Right atrium auricular region (tissue), 2 donors: ENCODE measurements at regions not wholly inside any gene's neighbourhood (a gene's known extent, or its start where the extent isn't known, plus 50 kb on each side); places are given as distances from the start of the nearest gene placed in this dataset.
"Not testable (repeated sequence)": the region's sequence is repeated elsewhere in the genome, so short reads cannot be mapped to it uniquely, and the experiment has no call there.

Experiments used
- DNase-seq: peaks from one replicate; pipeline ENCODE4 v3.0.0-alpha.2; 2019; ENCODE audit warnings: low spot score
- H3K27ac ChIP-seq, 2 donors: fragments of 200-600 bp; sonication (generic); 1 replicate in 1 of 2; 2 replicates in 1 of 2; pipeline ENCODE4 v1.5.1; 2016 to 2019
- H3K27me3 ChIP-seq, 2 donors: fragments of 200-600 bp; sonication (generic); one replicate each; pipeline versions ENCODE4 v1.5.1 to v1.6.0; 2017 to 2019
- H3K36me3 ChIP-seq: fragments of 200-600 bp; sonication (generic); one replicate; pipeline ENCODE4 v1.5.1; 2016
- H3K4me1 ChIP-seq, 2 donors: fragments of 200-600 bp; sonication (generic); one replicate each; pipeline versions ENCODE4 v1.5.1 to v1.6.0; 2017 to 2019
- H3K4me3 ChIP-seq, 2 donors: fragments of 200-600 bp; sonication (generic); 1 replicate in 1 of 2; 2 replicates in 1 of 2; pipeline ENCODE4 v1.5.1; 2017 to 2019; ENCODE audit warnings: mild to moderate bottlenecking in 1 of 2, moderate library complexity in 1 of 2
- H3K9me3 ChIP-seq, 2 donors: fragments of 200-600 bp; sonication (generic); one replicate each; pipeline ENCODE4 v1.5.1; 2019
- TF ChIP-seq, protein P1 (sequence below), 2 donors: fragments of 200-600 bp; sonication (generic); IDR thresholded peaks; one replicate each; pipeline ENCODE4 v1.5.1; 2019; ENCODE audit warnings: antibody characterized with exemption in 2 of 2

DNA sequence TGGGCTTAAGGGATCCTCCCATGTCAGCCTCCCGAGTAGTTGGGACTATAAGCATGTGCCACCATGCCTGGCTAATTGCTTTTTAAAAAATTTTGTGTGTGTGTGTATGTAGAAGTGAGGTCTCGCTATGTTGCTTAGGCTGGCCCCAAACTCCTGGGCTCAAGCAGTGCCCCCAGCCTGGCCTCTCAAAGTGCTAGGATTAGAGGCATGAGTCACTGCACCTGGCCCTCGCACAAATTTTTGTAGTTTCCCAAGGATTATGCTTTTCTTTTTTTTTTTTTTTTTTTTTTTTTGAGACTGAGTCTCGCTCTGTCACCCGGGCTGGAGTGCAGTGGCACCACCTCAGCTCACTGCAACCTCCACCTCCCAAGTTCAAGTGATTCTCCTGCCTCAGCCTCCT, 144.4 kb upstream of the HNRNPU start:
- H3K4me3 ChIP-seq, result no peak overlapping the region

DNA sequence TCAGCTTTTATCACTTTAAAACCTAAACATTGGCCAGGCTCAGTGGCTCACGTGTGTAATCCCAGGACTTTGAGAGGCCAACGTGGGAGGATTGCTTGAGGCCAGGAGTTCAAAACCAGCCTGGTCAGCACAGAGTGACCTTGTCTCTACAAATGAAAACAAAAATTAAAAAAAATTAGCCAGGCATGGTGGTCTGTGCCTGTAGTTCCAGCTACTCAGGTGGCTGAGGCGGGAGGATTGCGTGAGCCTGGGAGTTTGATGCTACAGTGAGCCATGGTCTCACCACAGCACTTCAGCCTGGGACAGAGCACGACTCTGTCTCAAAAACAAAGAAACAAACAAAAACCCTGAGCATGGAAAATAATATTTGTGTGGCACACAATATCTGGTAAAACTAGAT, 143.5 kb upstream of the HNRNPU start:
- Histone ChIP-seq H3K4me3 (no peak overlapping the region), H3K4me1 (no peaks in the 10 kb centered on the region)
- TF ChIP-seq, protein P1, sequence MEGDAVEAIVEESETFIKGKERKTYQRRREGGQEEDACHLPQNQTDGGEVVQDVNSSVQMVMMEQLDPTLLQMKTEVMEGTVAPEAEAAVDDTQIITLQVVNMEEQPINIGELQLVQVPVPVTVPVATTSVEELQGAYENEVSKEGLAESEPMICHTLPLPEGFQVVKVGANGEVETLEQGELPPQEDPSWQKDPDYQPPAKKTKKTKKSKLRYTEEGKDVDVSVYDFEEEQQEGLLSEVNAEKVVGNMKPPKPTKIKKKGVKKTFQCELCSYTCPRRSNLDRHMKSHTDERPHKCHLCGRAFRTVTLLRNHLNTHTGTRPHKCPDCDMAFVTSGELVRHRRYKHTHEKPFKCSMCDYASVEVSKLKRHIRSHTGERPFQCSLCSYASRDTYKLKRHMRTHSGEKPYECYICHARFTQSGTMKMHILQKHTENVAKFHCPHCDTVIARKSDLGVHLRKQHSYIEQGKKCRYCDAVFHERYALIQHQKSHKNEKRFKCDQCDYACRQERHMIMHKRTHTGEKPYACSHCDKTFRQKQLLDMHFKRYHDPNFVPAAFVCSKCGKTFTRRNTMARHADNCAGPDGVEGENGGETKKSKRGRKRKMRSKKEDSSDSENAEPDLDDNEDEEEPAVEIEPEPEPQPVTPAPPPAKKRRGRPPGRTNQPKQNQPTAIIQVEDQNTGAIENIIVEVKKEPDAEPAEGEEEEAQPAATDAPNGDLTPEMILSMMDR (IDR thresholded peaks at IDR 0.05), result no peak

More for the DNA sequence above, 144.4 kb upstream of the HNRNPU start:
- H3K27me3 ChIP-seq, result no peaks in the 10 kb centered on the region
- H3K36me3 ChIP-seq, result no peaks in the 10 kb centered on the region
- TF ChIP-seq, protein P1 (IDR thresholded peaks at IDR 0.05), result no peak
- H3K4me1 ChIP-seq, result no peaks in the 10 kb centered on the region
- no peaks in the 10 kb centered on the region for H3K9me3 ChIP-seq
- no peak overlapping the region for H3K27ac ChIP-seq
- no peak for DNase-seq

DNA sequence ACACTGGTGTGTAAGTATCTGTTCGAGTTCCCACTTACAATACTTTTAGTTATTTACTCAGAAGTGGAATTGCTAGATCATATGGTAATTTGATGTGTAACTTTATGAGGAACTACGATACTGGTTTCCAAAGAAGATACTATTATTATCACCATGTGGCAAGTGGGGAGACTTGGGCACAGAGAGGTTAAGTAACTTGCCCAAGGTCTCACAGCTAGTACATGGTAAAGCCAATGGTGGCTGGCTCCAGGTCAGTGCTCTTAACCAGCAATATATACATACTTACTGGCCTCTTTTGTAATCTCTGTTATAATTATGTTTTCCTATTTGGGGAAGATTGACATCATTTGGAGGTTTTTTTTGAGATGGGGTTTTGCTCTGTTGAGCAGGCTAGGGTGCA, 138.9 kb upstream of the HNRNPU start:
- no peaks in the 10 kb centered on the region for H3K4me1 ChIP-seq
- H3K4me3 ChIP-seq, result no peak overlapping the region
- no peaks in the 10 kb centered on the region for H3K27me3 ChIP-seq
- no peaks in the 10 kb centered on the region for H3K9me3 ChIP-seq
- TF ChIP-seq, protein P1 (IDR thresholded peaks at IDR 0.05), result no peak
- no peaks in the 10 kb centered on the region for H3K36me3 ChIP-seq
- H3K27ac ChIP-seq, result no peak overlapping the region
- no peak for DNase-seq

More for the DNA sequence above, 143.5 kb upstream of the HNRNPU start:
- no peak for DNase-seq
- no peaks in the 10 kb centered on the region for H3K36me3 ChIP-seq
- no peaks in the 10 kb centered on the region for H3K27me3 ChIP-seq
- no peaks in the 10 kb centered on the region for H3K9me3 ChIP-seq
- no peak overlapping the region for H3K27ac ChIP-seq

DNA sequence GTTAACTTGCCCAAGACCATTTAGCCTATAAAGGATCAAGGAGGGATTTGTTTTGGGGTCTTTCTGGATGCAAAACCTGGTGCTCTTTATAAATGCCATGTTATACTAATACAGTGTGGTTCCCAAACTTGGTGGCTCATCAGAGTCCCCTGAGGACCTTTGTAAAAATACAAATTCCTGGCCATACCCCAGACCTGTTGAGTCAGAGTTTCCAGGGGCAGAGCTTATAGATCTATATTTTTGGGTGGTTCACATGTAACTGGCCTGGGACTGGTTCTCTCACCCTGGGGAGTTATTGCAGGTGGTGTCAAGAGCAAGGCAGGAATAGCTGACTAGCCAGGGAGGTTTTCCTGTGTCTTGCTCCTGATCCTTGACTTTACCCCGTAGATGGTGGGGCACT, 136.9 kb upstream of the HNRNPU start:
- DNase-seq, result no peak
- Histone ChIP-seq H3K9me3 (no peaks in the 10 kb centered on the region), H3K4me1 (no peaks in the 10 kb centered on the region), H3K27ac (no peak overlapping the region), H3K36me3 (no peaks in the 10 kb centered on the region), H3K27me3 (no peaks in the 10 kb centered on the region), H3K4me3 (no peak overlapping the region)
- TF ChIP-seq, protein P1 (IDR thresholded peaks at IDR 0.05), result no peak

DNA sequence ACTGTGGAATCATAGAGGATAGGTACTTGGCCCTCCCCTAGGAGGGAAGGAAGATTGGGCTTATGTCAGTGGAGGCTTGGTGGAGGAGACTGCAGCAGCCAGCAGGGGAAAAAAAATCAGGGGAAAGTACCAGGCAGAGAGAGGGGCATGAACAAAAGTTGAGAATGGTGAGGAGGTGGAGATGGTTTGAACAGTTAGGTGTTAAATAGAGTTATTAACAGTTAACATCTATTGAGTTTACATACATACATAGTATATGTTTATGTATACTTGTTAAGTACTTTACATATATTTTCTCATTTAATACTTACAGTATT, 136.5 kb upstream of the HNRNPU start:
- H3K4me1 ChIP-seq, result no peaks in the 10 kb centered on the region
- DNase-seq, result no peak
- no peaks in the 10 kb centered on the region for H3K36me3 ChIP-seq
- H3K4me3 ChIP-seq, result no peak overlapping the region
- H3K27ac ChIP-seq, result no peak overlapping the region
- H3K27me3 ChIP-seq, result no peaks in the 10 kb centered on the region
- TF ChIP-seq, protein P1 (IDR thresholded peaks at IDR 0.05), result no peak
- H3K9me3 ChIP-seq, result no peaks in the 10 kb centered on the region

DNA sequence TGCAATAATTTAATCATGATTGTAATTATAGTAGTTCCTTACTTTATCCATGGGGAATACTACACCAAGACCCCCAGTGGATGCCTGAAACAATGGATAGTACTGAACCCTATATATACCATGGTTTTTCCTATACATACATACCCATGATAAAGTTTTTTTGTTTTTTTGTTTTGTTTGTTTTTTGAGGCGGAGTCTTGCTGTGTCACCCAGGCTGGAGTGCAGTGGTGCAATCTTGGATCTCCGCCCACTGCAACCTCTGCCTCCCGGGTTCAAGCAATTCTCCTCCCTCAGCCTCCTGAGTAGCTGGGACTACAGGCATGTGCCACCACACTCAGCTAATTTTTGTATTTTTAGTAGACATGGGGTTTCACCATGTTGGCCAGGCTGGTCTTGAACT, 135.3 kb upstream of the HNRNPU start:
- not testable (repeated sequence) for H3K27ac ChIP-seq, DNase-seq, H3K27me3 ChIP-seq, H3K36me3 ChIP-seq, H3K4me1 ChIP-seq, H3K4me3 ChIP-seq, H3K9me3 ChIP-seq
